DND-41 (cell line): ENCODE measurements at regions not wholly inside any gene's neighbourhood (a gene's known extent, or its start where the extent isn't known, plus 50 kb on each side); places are given as distances from the start of the nearest gene placed in this dataset.

ENCODE experiments used
- ATAC-seq: fragments of 200-7000 bp; cut with Tn5 transposase; 3 replicates; pipeline ENCODE4 v1.9.1; 2021; ENCODE audit warnings: low read depth; ENCODE audit not compliant: insufficient read depth
- DNase-seq: peaks from one replicate; pipeline ENCODE4 v3.0.0-alpha.2; 2020
- H2AFZ ChIP-seq: 2 replicates; pipeline ENCODE4 v1.6.0; 2012; ENCODE audit warnings: low read depth, low read length
- H3K27ac ChIP-seq: 2 replicates; pipeline ENCODE4 v1.5.1; 2012; ENCODE audit warnings: low read length, inconsistent platforms
- H3K27me3 ChIP-seq: fragments of 200-600 bp; sonication (generic); 2 replicates; pipeline ENCODE4 v1.6.0; 2012; ENCODE audit warnings: low read length, mild to moderate bottlenecking, inconsistent platforms; ENCODE audit not compliant: insufficient read depth, poor library complexity
- H3K36me3 ChIP-seq: 2 replicates; pipeline ENCODE4 v1.5.1; 2012; ENCODE audit warnings: low read length, inconsistent platforms; ENCODE audit not compliant: insufficient read depth
- H3K4me1 ChIP-seq: 2 replicates; pipeline ENCODE4 v1.5.1; 2012; ENCODE audit warnings: mild to moderate bottlenecking, low read length; ENCODE audit not compliant: insufficient read depth
- H3K4me2 ChIP-seq: 2 replicates; pipeline ENCODE4 v1.6.0; 2012; ENCODE audit warnings: mild to moderate bottlenecking, moderate library complexity, low read length, inconsistent platforms; ENCODE audit not compliant: insufficient read depth
- H3K4me3 ChIP-seq, 2 experiments: fragments of 200-600 bp in 1 of 2; shearing (Covaris generic) in 1 of 2; 2 replicates each; pipeline ENCODE4 v1.5.1; 2012 to 2016; ENCODE audit warnings: inconsistent platforms in 2 of 2, low read length in 2 of 2, mild to moderate bottlenecking in 2 of 2, low read depth in 1 of 2, moderate library complexity in 1 of 2
- H3K79me2 ChIP-seq: 2 replicates; pipeline ENCODE4 v1.6.0; 2012; ENCODE audit warnings: low read length, inconsistent platforms; ENCODE audit not compliant: insufficient read depth
- H3K9ac ChIP-seq: 2 replicates; pipeline ENCODE4 v1.6.0; 2012; ENCODE audit warnings: low read depth, mild to moderate bottlenecking, inconsistent platforms, low read length, moderate library complexity
- H3K9me3 ChIP-seq: 2 replicates; pipeline ENCODE4 v1.5.1; 2012; ENCODE audit warnings: low read length, moderate library complexity, mild to moderate bottlenecking, inconsistent platforms; ENCODE audit not compliant: insufficient read depth, severe bottlenecking
- H4K20me1 ChIP-seq: 2 replicates; pipeline ENCODE4 v1.6.0; 2012; ENCODE audit warnings: low read length; ENCODE audit not compliant: insufficient read depth
- CTCF ChIP-seq: IDR thresholded peaks from 2 replicates; pipeline ENCODE4 v1.5.1; 2012; ENCODE audit warnings: borderline replicate concordance, low read length, moderate library complexity, mild to moderate bottlenecking; ENCODE audit not compliant: poor library complexity, severe bottlenecking; ENCODE audit errors: extremely low read depth
- EZH2 ChIP-seq: IDR thresholded peaks from 3 replicates; pipeline ENCODE4 v1.6.1; 2012; ENCODE audit warnings: borderline replicate concordance, low read depth, mild to moderate bottlenecking, moderate library complexity, low read length, inconsistent platforms; ENCODE audit not compliant: severe bottlenecking

- Histone ChIP-seq H3K9ac (no peak overlapping the region), H4K20me1 (no peaks in the 10 kb centered on the region), H3K4me1 (no peaks in the 10 kb centered on the region), H3K27me3 (no peaks in the 10 kb centered on the region), H3K4me2 (no peak overlapping the region), H3K4me3 (no peak overlapping the region), H3K9me3 (no peaks in the 10 kb centered on the region), H2AFZ (no peak overlapping the region), H3K79me2 (no peaks in the 10 kb centered on the region), H3K27ac (no peak overlapping the region), H3K36me3 (no peaks in the 10 kb centered on the region)
- DNase-seq (no peak), ATAC-seq (no peak)
- TF ChIP-seq EZH2 (no peak), CTCF (no peak)
Observed at GRCh38 chr1:82899017-82899416, 1098.3 kb downstream of the ADGRL2 start.

- Histone ChIP-seq H3K4me2 (no peak overlapping the region), H3K79me2 (no peaks in the 10 kb centered on the region), H3K9ac (no peak overlapping the region), H2AFZ (no peak overlapping the region), H3K9me3 (no peaks in the 10 kb centered on the region), H4K20me1 (no peaks in the 10 kb centered on the region), H3K36me3 (no peaks in the 10 kb centered on the region), H3K27me3 (no peaks in the 10 kb centered on the region), H3K27ac (no peak overlapping the region), H3K4me1 (no peaks in the 10 kb centered on the region), H3K4me3 (no peak overlapping the region)
- no peak for ATAC-seq
- TF ChIP-seq EZH2 = no peak
- no peak for TF ChIP-seq CTCF
- DNase-seq = no peak
Observed at GRCh38 chr1:82897549-82897948, 1096.8 kb downstream of the ADGRL2 start.

GRCh38 chr1:82896036-82896435 is 1095.3 kb downstream of the ADGRL2 start:
- Histone ChIP-seq H3K4me1 (no peaks in the 10 kb centered on the region), H3K4me3 (no peak overlapping the region), H3K36me3 (no peaks in the 10 kb centered on the region), H3K27me3 (no peaks in the 10 kb centered on the region), H3K9ac (no peak overlapping the region), H3K4me2 (no peak overlapping the region), H4K20me1 (no peaks in the 10 kb centered on the region), H3K79me2 (no peaks in the 10 kb centered on the region), H2AFZ (no peak overlapping the region), H3K27ac (no peak overlapping the region), H3K9me3 (no peaks in the 10 kb centered on the region)
- TF ChIP-seq CTCF (no peak), EZH2 (no peak)
- ATAC-seq = no peak
- no peak for DNase-seq

- ATAC-seq (no peak), DNase-seq (no peak)
- Histone ChIP-seq H3K9me3 (no peaks in the 10 kb centered on the region), H4K20me1 (no peaks in the 10 kb centered on the region), H3K79me2 (no peaks in the 10 kb centered on the region), H3K9ac (no peak overlapping the region), H3K4me1 (no peaks in the 10 kb centered on the region), H3K4me2 (no peak overlapping the region), H3K36me3 (no peaks in the 10 kb centered on the region), H3K27me3 (no peaks in the 10 kb centered on the region), H2AFZ (no peak overlapping the region), H3K27ac (no peak overlapping the region), H3K4me3 (no peak overlapping the region)
- TF ChIP-seq CTCF (no peak), EZH2 (no peak)
Observed at GRCh38 chr1:82894635-82895034, 1093.9 kb downstream of the ADGRL2 start.
